Brain microvascular endothelial cell (primary cell): ENCODE measurements at regions not wholly inside any gene's neighbourhood (a gene's known extent, or its start where the extent isn't known, plus 50 kb on each side); places are given as distances from the start of the nearest gene placed in this dataset.
"Not testable (repeated sequence)": the region's sequence is repeated elsewhere in the genome, so short reads cannot be mapped to it uniquely, and the experiment has no call there.

Source experiments
- DNase-seq: peaks from one replicate; pipeline ENCODE4 v3.0.0-alpha.2; 2020
- H3K27ac ChIP-seq: fragments of 250-450 bp; sonication (Bioruptor Pico); 2 replicates; pipeline ENCODE4 v1.5.1; 2020; ENCODE audit warnings: mild to moderate bottlenecking, moderate library complexity
- H3K27me3 ChIP-seq: fragments of 250-450 bp; sonication (Bioruptor Pico); replicated peaks from 2 replicates; pipeline ENCODE4 v1.5.1; 2020; ENCODE audit warnings: mild to moderate bottlenecking
- H3K36me3 ChIP-seq: fragments of 250-450 bp; sonication (Bioruptor Pico); replicated peaks from 2 replicates; pipeline ENCODE4 v1.5.1; 2020; ENCODE audit warnings: mild to moderate bottlenecking
- H3K4me3 ChIP-seq: 2 replicates; pipeline ENCODE4 v1.5.1; 2011; ENCODE audit warnings: low read depth, mild to moderate bottlenecking, control low read depth, low read length, moderate library complexity
- CTCF ChIP-seq: IDR thresholded peaks from 2 replicates; pipeline ENCODE4 v1.5.1; 2011; ENCODE audit warnings: low read depth, mild to moderate bottlenecking, moderate library complexity, low read length, control low read depth, inconsistent platforms; ENCODE audit errors: missing control alignments
- in situ Hi-C: cut with HindIII; loops from 2 replicates; pipeline ENCODE4 v1.10.0; 2017; ENCODE audit warnings: low sequenced_read_pairs, low pct_ligation_motif_present

- Histone ChIP-seq H3K4me3 (no peak overlapping the region), H3K36me3 (no peaks in the 10 kb centered on the region), H3K27me3 (no peaks in the 10 kb centered on the region), H3K27ac (no peak overlapping the region)
- DNase-seq: no peak
- TF ChIP-seq CTCF: no peak
- in situ Hi-C loops: no loop called here
Measured at GRCh38 chr17:62300697-62301096, 79.7 kb upstream of the EFCAB3 start.

GRCh38 chr17:62275290-62275689, 105.1 kb upstream of the EFCAB3 start:
- H3K27ac ChIP-seq: not testable (repeated sequence)

GRCh38 chr17:62268361-62268760, 112.0 kb upstream of the EFCAB3 start:
- DNase-seq, in situ Hi-C loops: not testable (repeated sequence)

More at GRCh38 chr17:62275290-62275689, 105.1 kb upstream of the EFCAB3 start:
- DNase-seq, H3K27me3 ChIP-seq, in situ Hi-C loops, H3K4me3 ChIP-seq, H3K36me3 ChIP-seq: not testable (repeated sequence)

GRCh38 chr17:62264974-62265373, 115.4 kb upstream of the EFCAB3 start:
- H3K36me3 ChIP-seq, H3K27me3 ChIP-seq, in situ Hi-C loops, DNase-seq, H3K4me3 ChIP-seq, H3K27ac ChIP-seq: not testable (repeated sequence)

More at GRCh38 chr17:62268361-62268760, 112.0 kb upstream of the EFCAB3 start:
- H3K36me3 ChIP-seq, H3K4me3 ChIP-seq, H3K27me3 ChIP-seq, H3K27ac ChIP-seq: not testable (repeated sequence)

- in situ Hi-C loops, H3K36me3 ChIP-seq, H3K27ac ChIP-seq, H3K4me3 ChIP-seq, H3K27me3 ChIP-seq: not testable (repeated sequence)
- DNase-seq: peak; percentile 7
Measured at GRCh38 chr17:62255791-62256190, 124.6 kb upstream of the EFCAB3 start.

- H3K4me3 ChIP-seq, in situ Hi-C loops, H3K36me3 ChIP-seq, DNase-seq, H3K27me3 ChIP-seq, H3K27ac ChIP-seq: not testable (repeated sequence)
Measured at GRCh38 chr17:62242076-62242475, 138.3 kb upstream of the EFCAB3 start.

- in situ Hi-C loops, DNase-seq, H3K36me3 ChIP-seq, H3K27me3 ChIP-seq, H3K27ac ChIP-seq, H3K4me3 ChIP-seq: not testable (repeated sequence)
Measured at GRCh38 chr17:62239569-62239968, 140.8 kb upstream of the EFCAB3 start.

- H3K4me3 ChIP-seq, H3K36me3 ChIP-seq, DNase-seq, H3K27me3 ChIP-seq, in situ Hi-C loops, H3K27ac ChIP-seq: not testable (repeated sequence)
Measured at GRCh38 chr17:62238551-62239338, 141.6 kb upstream of the EFCAB3 start.

- DNase-seq, H3K4me3 ChIP-seq, in situ Hi-C loops, H3K27ac ChIP-seq, H3K36me3 ChIP-seq, H3K27me3 ChIP-seq: not testable (repeated sequence)
Measured at GRCh38 chr17:62233822-62234481, 146.4 kb upstream of the EFCAB3 start.

GRCh38 chr17:62231293-62231692, 149.1 kb upstream of the EFCAB3 start:
- H3K27ac ChIP-seq, H3K4me3 ChIP-seq, DNase-seq, H3K36me3 ChIP-seq, H3K27me3 ChIP-seq, in situ Hi-C loops: not testable (repeated sequence)

GRCh38 chr17:62226610-62227240, 153.6 kb upstream of the EFCAB3 start:
- in situ Hi-C loops, H3K36me3 ChIP-seq, H3K4me3 ChIP-seq, H3K27me3 ChIP-seq, H3K27ac ChIP-seq: not testable (repeated sequence)
- peak; percentile 6 for DNase-seq

- in situ Hi-C loops, DNase-seq, H3K27ac ChIP-seq, H3K4me3 ChIP-seq, H3K36me3 ChIP-seq, H3K27me3 ChIP-seq: not testable (repeated sequence)
Measured at GRCh38 chr17:62223585-62223984, 156.8 kb upstream of the EFCAB3 start.
